ENCODE measurements at regions not wholly inside any gene's neighbourhood (a gene's known extent, or its start where the extent isn't known, plus 50 kb on each side); places are given as distances from the start of the nearest gene placed in this dataset.

- TF ChIP-seq ZBTB11 (CRISPR knock-in tag; IDR thresholded peaks at IDR 0.05) (no peak), ILK (tag; IDR thresholded peaks at IDR 0.05; ENCODE audit: borderline replicate concordance, low read depth) (no peak), CREB5 (CRISPR knock-in tag; IDR thresholded peaks at IDR 0.05) (no peak), MAFG (tag; conservative IDR thresholded peaks at IDR 0.05) (no peak)
Observed at GRCh38 chr15:98422130-98422478, 226.2 kb upstream of the IGF1R start (continued).

- H3K4me2 ChIP-seq (ENCODE audit: insufficient read depth, low read length): no peak overlapping the region
- FAIRE-seq (no peak), DNase-seq (ENCODE audit: extremely low read depth in 1 of 4, low spot score in 3 of 4) (no peak), ATAC-seq (no peak)
- peaks cover 0 to 18% of the 10 kb centered on the region in 2 experiments; a peak in 2 of 5 replicates for H3K4me1 ChIP-seq (replicated peaks in 1 of 2; ENCODE audit: control insufficient read depth in 2 of 2, insufficient read depth in 2 of 2, low read length in 2 of 2)
- no peaks in the 10 kb centered on the region for H3K36me3 ChIP-seq (ENCODE audit: control insufficient read depth, insufficient read depth, low read length)
- H3K4me3 ChIP-seq: no peak overlapping the region
- in situ Hi-C loops (cut with MboI): loop anchor here (5.0 kb wide), 1 partner anchor 518 kb away; no protein-coding TSS in a partner anchor
- BruUV-seq (replicated peaks): no TSS peak
- no peaks in the 10 kb centered on the region for H3K79me2 ChIP-seq (ENCODE audit: control insufficient read depth, insufficient read depth, low read length)
- H3K9ac ChIP-seq (ENCODE audit: insufficient read depth in 1 of 2, low read depth in 2 of 2, low read length in 2 of 2): no peak overlapping the region
- ChIA-PET CTCF (ENCODE audit: low intra/inter-chr PET ratio) (no interaction called here), POLR2A (interaction anchor here (1.0 kb wide), 1 partner anchor 9 kb away, joined by 5 read pairs; no protein-coding TSS in a partner anchor)
- WGBS (ENCODE audit: insufficient coverage, low coverage, missing lambda C conversion rate): 1% methylated on average over 11 of the region's 11 CpGs
- H4K20me1 ChIP-seq (replicated peaks; ENCODE audit: control insufficient read depth, insufficient read depth, low read length): no peaks in the 10 kb centered on the region
- H3K9me1 ChIP-seq (ENCODE audit: control insufficient read depth, insufficient read depth, low read length): no peaks in the 10 kb centered on the region
- H3K27ac ChIP-seq (ENCODE audit: extremely low read depth, low read depth, low read length): no peak overlapping the region
- H2AFZ ChIP-seq (ENCODE audit: low read depth, low read length): no peak overlapping the region
- no peaks in the 10 kb centered on the region for H3K9me3 ChIP-seq (replicated peaks; ENCODE audit: control insufficient read depth, insufficient read depth, low read depth, low read length)
- intact Hi-C loops (cut with micrococcal nuclease): no loop called here
- H3K27me3 ChIP-seq (ENCODE audit: control insufficient read depth in 2 of 2, insufficient read depth in 2 of 2, low read length in 2 of 2): peaks cover 2 to 32% of the 10 kb centered on the region in 2 experiments; a peak in 3 of 5 replicates
- TF ChIP-seq SREBF2 (CRISPR knock-in tag; IDR thresholded peaks at IDR 0.05) (no peak), ZBTB43 (CRISPR knock-in tag; IDR thresholded peaks at IDR 0.05) (no peak), MTA3 (IDR thresholded peaks at IDR 0.05; ENCODE audit: borderline replicate concordance) (no peak), ZNF830 (CRISPR knock-in tag; IDR thresholded peaks at IDR 0.05) (no peak), SP2 (IDR thresholded peaks at IDR 0.05; ENCODE audit: extremely low read depth, low read depth, low read length, poor library complexity, severe bottlenecking) (no peak), ATF7 (IDR thresholded peaks at IDR 0.05) (no peak), GABPA (tag; conservative IDR thresholded peaks at IDR 0.05; ENCODE audit: low read depth) (no peak), E2F1 (CRISPR knock-in tag; IDR thresholded peaks at IDR 0.05) (no peak)
Observed at GRCh38 chr15:98425173-98425572, 223.2 kb upstream of the IGF1R start.
